GM12892 (cell line): ENCODE measurements at regions not wholly inside any gene's neighbourhood (a gene's known extent, or its start where the extent isn't known, plus 50 kb on each side); places are given as distances from the start of the nearest gene placed in this dataset.

Experiments
- POLR2A ChIP-seq: IDR thresholded peaks from 2 replicates; pipeline ENCODE4 v1.6.1; 2011; ENCODE audit warnings: low read depth, low read length, control low read depth
- TAF1 ChIP-seq: IDR thresholded peaks from 2 replicates; pipeline ENCODE4 v1.6.1; 2011; ENCODE audit warnings: low read depth, mild to moderate bottlenecking, control low read depth, low read length, borderline replicate concordance

GRCh38 chr22:49112176-49112575 is 715.5 kb downstream of the BRD1 start:
- no peak for TF ChIP-seq TAF1
- TF ChIP-seq POLR2A = no peak
